GM23338 (cell line): ENCODE measurements at regions not wholly inside any gene's neighbourhood (a gene's known extent, or its start where the extent isn't known, plus 50 kb on each side); places are given as distances from the start of the nearest gene placed in this dataset.

Experiments
- ATAC-seq: fragments of 200-7000 bp; cut with Tn5 transposase; 3 replicates; pipeline ENCODE4 v1.9.1; 2020
- DNase-seq: peaks from one replicate; pipeline ENCODE4 v3.0.0-alpha.2; 2015; ENCODE audit warnings: low spot score
- H2AFZ ChIP-seq: fragments of 200-600 bp; sonication (generic); 2 replicates; pipeline ENCODE4 v1.8.0; 2016; ENCODE audit warnings: antibody characterized with exemption, mild to moderate bottlenecking, moderate library complexity
- H3F3A ChIP-seq: fragments of 200-600 bp; sonication (generic); replicated peaks from 2 replicates; pipeline ENCODE4 v1.8.0; 2017; ENCODE audit warnings: antibody characterized with exemption, mixed run types, low read depth
- H3K27ac ChIP-seq: fragments of 200-600 bp; sonication (generic); 2 replicates; pipeline ENCODE4 v1.6.1; 2016; ENCODE audit warnings: low read depth
- H3K27me3 ChIP-seq: fragments of 200-600 bp; sonication (generic); 2 replicates; pipeline ENCODE4 v1.8.0; 2016; ENCODE audit warnings: mild to moderate bottlenecking, mixed run types, moderate library complexity; ENCODE audit not compliant: insufficient read depth
- H3K36me3 ChIP-seq: fragments of 200-600 bp; sonication (generic); 2 replicates; pipeline ENCODE4 v1.8.0; 2016; ENCODE audit warnings: mild to moderate bottlenecking; ENCODE audit not compliant: insufficient read depth
- H3K4me1 ChIP-seq: fragments of 200-600 bp; sonication (generic); 2 replicates; pipeline ENCODE4 v1.8.0; 2016; ENCODE audit warnings: mild to moderate bottlenecking, moderate library complexity; ENCODE audit not compliant: insufficient read depth
- H3K4me2 ChIP-seq: fragments of 200-600 bp; sonication (generic); 2 replicates; pipeline ENCODE4 v1.7.1; 2017; ENCODE audit warnings: mixed run types
- H3K4me3 ChIP-seq: fragments of 200-600 bp; sonication (generic); 2 replicates; pipeline ENCODE4 v1.6.1; 2016; ENCODE audit warnings: mixed run types
- H3K79me2 ChIP-seq: fragments of 200-600 bp; sonication (generic); replicated peaks from 2 replicates; pipeline ENCODE4 v1.8.0; 2017; ENCODE audit warnings: mild to moderate bottlenecking; ENCODE audit not compliant: insufficient read depth
- H3K9me2 ChIP-seq: fragments of 200-600 bp; sonication (generic); 2 replicates; pipeline ENCODE4 v1.8.0; 2017; ENCODE audit not compliant: insufficient read depth
- H4K20me1 ChIP-seq: fragments of 200-600 bp; sonication (generic); replicated peaks from 2 replicates; pipeline ENCODE4 v1.8.0; 2017; ENCODE audit warnings: mild to moderate bottlenecking; ENCODE audit not compliant: insufficient read depth
- H3K27ac Mint-ChIP-seq: 2 replicates; pipeline ENCODE4 v1.8.0; 2020; ENCODE audit warnings: inconsistent platforms, mild to moderate bottlenecking, moderate library complexity, mixed read lengths
- H3K27me3 Mint-ChIP-seq: 3 replicates; pipeline ENCODE4 v1.8.0; 2022; ENCODE audit warnings: low read depth, mild to moderate bottlenecking, moderate library complexity, mixed read lengths, inconsistent platforms; ENCODE audit not compliant: insufficient read depth, poor library complexity
- H3K36me3 Mint-ChIP-seq: 3 replicates; pipeline ENCODE4 v1.8.0; 2021; ENCODE audit warnings: low read depth, mild to moderate bottlenecking, inconsistent platforms, moderate library complexity, mixed read lengths
- H3K4me1 Mint-ChIP-seq: 3 replicates; pipeline ENCODE4 v1.8.0; 2020; ENCODE audit warnings: mild to moderate bottlenecking, inconsistent platforms, mixed read lengths
- H3K4me3 Mint-ChIP-seq: 3 replicates; pipeline ENCODE4 v1.8.0; 2021; ENCODE audit warnings: moderate library complexity, mild to moderate bottlenecking, inconsistent platforms, mixed read lengths
- H3K9me3 Mint-ChIP-seq: 3 replicates; pipeline ENCODE4 v1.8.0; 2020; ENCODE audit warnings: moderate library complexity, mild to moderate bottlenecking, inconsistent platforms, mixed read lengths
- CREB1 ChIP-seq: fragments of 250-450 bp; sonication (Bioruptor Pico); IDR thresholded peaks from 2 replicates; pipeline ENCODE4 v1.5.0; 2020; ENCODE audit warnings: low read depth, mild to moderate bottlenecking, moderate library complexity
- CTCF ChIP-seq, 2 experiments: fragments of 200-600 bp in 1 of 2; sonication (generic) in 1 of 2; conservative IDR thresholded peaks; 2 replicates each; pipeline versions ENCODE4 v1.5.1 to v1.6.1; 2016 to 2017; ENCODE audit warnings: antibody characterized with exemption in 2 of 2, low read depth in 2 of 2, mild to moderate bottlenecking in 2 of 2, moderate library complexity in 1 of 2
- ETS1 ChIP-seq: IDR thresholded peaks from 2 replicates; pipeline ENCODE4 v1.6.1; 2016; ENCODE audit warnings: antibody characterized with exemption
- NANOG ChIP-seq: IDR thresholded peaks from 2 replicates; pipeline ENCODE4 v1.6.1; 2016; ENCODE audit warnings: antibody characterized with exemption, borderline replicate concordance
- POLR2AphosphoS5 ChIP-seq: IDR thresholded peaks from 2 replicates; pipeline ENCODE4 v1.6.1; 2016; ENCODE audit warnings: antibody characterized with exemption, low read depth
- REST ChIP-seq: IDR thresholded peaks from one replicate; pipeline ENCODE4 v1.6.1; 2018; ENCODE audit warnings: antibody characterized with exemption; ENCODE audit not compliant: unreplicated experiment
- STAT1 ChIP-seq: IDR thresholded peaks from one replicate; pipeline ENCODE4 v1.6.1; 2016; ENCODE audit warnings: antibody characterized with exemption; ENCODE audit not compliant: unreplicated experiment
- ZNF114 ChIP-seq: fragments of 250-450 bp; sonication (Bioruptor Pico); IDR thresholded peaks from 2 replicates; pipeline ENCODE4 v1.5.0; 2020; ENCODE audit warnings: mild to moderate bottlenecking, moderate library complexity
- ZNF331 ChIP-seq: fragments of 250-450 bp; sonication (Bioruptor Pico); IDR thresholded peaks from 2 replicates; pipeline ENCODE4 v1.5.0; 2020; ENCODE audit warnings: low read depth, mild to moderate bottlenecking, moderate library complexity
- ZNF462 ChIP-seq: fragments of 250-450 bp; sonication (Bioruptor Pico); IDR thresholded peaks from 2 replicates; pipeline ENCODE4 v1.5.0; 2020; ENCODE audit warnings: mild to moderate bottlenecking, moderate library complexity

GRCh38 chr22:44378380-44378779 is 65.6 kb upstream of the SHISAL1 start:
- TF ChIP-seq ZNF114 (CRISPR knock-in tag): no peak
- TF ChIP-seq POLR2AphosphoS5: no peak
- no peak for TF ChIP-seq REST
- no peak for TF ChIP-seq STAT1
- H3K27me3 Mint-ChIP-seq: peaks cover 10% of the 10 kb centered on the region
- Histone ChIP-seq H3F3A (no peaks in the 10 kb centered on the region), H3K4me3 (no peak overlapping the region), H2AFZ (no peak overlapping the region), H3K79me2 (no peaks in the 10 kb centered on the region), H3K4me2 (no peak overlapping the region), H3K4me1 (no peaks in the 10 kb centered on the region), H4K20me1 (no peaks in the 10 kb centered on the region), H3K27ac (no peak overlapping the region), H3K27me3 (no peaks in the 10 kb centered on the region), H3K9me2 (no peaks in the 10 kb centered on the region), H3K36me3 (no peaks in the 10 kb centered on the region; the same call in 1 of the 2 replicates)
- ATAC-seq: no peak
- H3K36me3 Mint-ChIP-seq: peaks cover 13% of the 10 kb centered on the region; the same call in 1 of the 3 replicates
- H3K4me3 Mint-ChIP-seq: no peak overlapping the region
- H3K4me1 Mint-ChIP-seq: peaks cover 4% of the 10 kb centered on the region; the same call in 2 of the 3 replicates
- no peak overlapping the region for H3K27ac Mint-ChIP-seq
- no peak for DNase-seq
- H3K9me3 Mint-ChIP-seq: peaks cover 18% of the 10 kb centered on the region

GRCh38 chr22:44375451-44375850 is 62.7 kb upstream of the SHISAL1 start:
- DNase-seq: no peak
- H3K36me3 Mint-ChIP-seq: peaks cover 13% of the 10 kb centered on the region; the same call in 1 of the 3 replicates
- TF ChIP-seq STAT1 (no peak), NANOG (no peak), ETS1 (no peak), CREB1 (no peak), ZNF462 (CRISPR knock-in tag) (no peak), CTCF (conservative IDR thresholded peaks at IDR 0.05; ENCODE audit: low read depth in 2 of 2) (no peak), POLR2AphosphoS5 (no peak), ZNF331 (CRISPR knock-in tag) (no peak)

More at GRCh38 chr22:44375451-44375850, 62.7 kb upstream of the SHISAL1 start:
- no peak for ATAC-seq
- Histone ChIP-seq H3K36me3 (no peaks in the 10 kb centered on the region; the same call in 1 of the 2 replicates), H3K27me3 (no peaks in the 10 kb centered on the region), H3K4me2 (no peak overlapping the region), H3K9me2 (no peaks in the 10 kb centered on the region), H4K20me1 (no peaks in the 10 kb centered on the region), H3K79me2 (no peaks in the 10 kb centered on the region), H3K27ac (no peak overlapping the region), H3K4me1 (no peaks in the 10 kb centered on the region), H2AFZ (no peak overlapping the region), H3K4me3 (no peak overlapping the region), H3F3A (no peaks in the 10 kb centered on the region)
- Mint-ChIP-seq H3K27me3 (peaks cover 2% of the 10 kb centered on the region), H3K4me1 (no peaks in the 10 kb centered on the region), H3K9me3 (peaks cover 18% of the 10 kb centered on the region), H3K27ac (no peak overlapping the region), H3K4me3 (no peak overlapping the region)
